ENCODE measurements at regions not wholly inside any gene's neighbourhood (a gene's known extent, or its start where the extent isn't known, plus 50 kb on each side); places are given as distances from the start of the nearest gene placed in this dataset.

DNA sequence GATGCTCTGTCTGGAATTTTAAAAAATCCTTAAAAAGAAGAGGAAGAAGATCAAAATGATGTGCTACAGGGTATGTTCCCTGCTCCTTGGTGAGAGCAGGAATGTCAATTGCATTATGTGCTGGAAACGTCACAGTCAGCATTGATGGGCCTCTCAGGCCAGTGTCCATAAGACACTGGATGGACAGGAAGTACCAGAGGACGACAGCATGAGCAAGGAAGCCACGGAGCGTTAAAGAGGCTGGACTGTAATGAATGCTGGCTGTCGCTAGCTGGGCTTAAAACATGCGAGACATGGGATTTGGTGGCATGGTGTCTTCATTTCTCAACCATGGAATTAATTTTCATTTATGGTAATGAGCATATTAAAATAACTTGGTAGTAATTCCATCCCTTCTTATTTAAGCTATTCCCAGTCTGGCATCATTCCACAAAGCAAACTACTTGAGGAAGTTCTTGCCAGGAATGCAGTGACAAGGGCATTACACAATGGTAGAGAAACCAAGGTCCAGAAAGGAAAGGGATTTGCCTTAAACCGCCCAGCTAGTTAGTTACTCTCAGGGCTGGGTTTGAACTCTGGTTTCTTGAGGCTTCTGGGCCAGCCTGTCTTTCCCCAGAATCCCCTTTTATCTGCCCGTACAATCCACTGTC, 166.6 kb upstream of the SOX4 start:
- no peak for DNase-seq (ENCODE audit: low read depth in 3 of 3)

DNA sequence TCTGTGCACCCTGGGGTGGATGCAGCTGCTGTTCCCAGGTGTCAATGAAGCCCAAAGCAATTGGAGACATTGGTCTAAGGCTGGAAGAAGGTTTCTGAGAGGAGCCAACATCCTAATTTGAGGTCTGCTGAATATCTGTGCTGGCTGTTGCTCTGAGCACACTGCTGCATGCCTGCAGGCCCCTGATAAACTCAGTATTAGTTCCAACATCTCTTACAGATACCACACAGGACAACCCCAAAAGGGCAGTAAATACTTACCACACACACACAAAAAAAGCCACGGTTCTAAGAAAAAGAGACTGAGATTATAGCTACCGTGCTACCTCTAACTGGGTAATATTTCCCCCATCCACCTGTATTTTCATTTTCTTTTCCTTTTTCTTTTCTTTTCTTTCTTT, 164.3 kb upstream of the SOX4 start:
- no peak for DNase-seq (ENCODE audit: low read depth in 3 of 3)

DNA sequence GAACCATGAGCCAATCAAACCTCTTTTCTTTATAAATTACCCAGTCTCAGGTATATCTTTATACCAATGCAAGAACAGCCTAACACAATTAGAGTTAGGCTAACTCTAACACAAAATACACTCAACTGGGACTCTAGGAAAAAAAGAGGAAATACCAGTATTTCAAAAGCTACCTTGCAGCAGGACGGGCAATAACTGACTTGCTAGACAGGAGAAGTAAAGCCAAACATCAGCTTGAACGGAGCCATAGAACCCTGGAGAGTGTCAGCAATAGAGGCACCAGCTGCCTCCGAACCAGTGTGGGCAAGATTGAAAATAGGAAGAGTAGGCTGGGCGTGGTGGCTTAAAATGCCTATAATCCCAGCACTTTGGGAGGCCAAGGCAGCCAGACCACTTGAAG, 162.0 kb upstream of the SOX4 start:
- DNase-seq (ENCODE audit: low read depth in 3 of 3) = no peak

DNA sequence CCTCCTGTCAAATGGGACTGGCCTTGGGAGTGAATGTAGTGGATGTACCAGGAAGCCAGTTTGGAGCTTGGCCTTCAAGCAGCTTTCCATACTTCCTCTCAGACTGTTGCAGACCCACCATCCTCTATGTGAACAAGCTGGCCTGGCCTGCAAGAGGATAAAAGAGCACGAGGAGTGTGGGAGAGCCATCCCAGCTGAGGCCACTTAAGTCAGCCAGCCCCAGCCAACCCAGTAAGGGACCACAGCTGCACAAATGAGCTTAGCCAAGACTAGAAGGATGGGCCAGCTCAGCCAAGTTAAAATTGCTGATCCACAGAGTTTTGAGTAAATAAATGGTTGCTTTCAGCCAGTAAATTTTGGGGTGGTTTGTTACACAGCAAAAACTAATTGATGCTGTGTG, 156.9 kb upstream of the SOX4 start:
- DNase-seq (ENCODE audit: low read depth in 3 of 3) = no peak

DNA sequence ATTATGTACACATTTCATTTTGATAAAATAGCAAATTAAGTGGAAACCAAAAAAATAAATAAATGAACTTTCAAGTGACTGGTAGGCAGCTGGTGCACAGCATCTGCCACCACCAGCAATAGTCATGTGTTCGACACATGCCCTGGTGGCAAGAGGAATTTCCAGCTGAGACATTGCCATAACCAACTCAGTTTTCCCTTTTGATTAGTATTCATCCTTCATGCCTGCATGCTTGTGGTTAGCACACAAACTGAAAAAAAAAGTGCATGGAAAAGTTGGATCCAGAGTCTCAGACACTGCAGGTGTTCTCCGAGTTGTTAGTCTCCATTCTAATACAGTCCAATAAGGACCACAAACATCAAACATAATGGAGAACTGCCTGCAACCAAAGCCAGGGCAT, 156.0 kb upstream of the SOX4 start:
- DNase-seq (ENCODE audit: low read depth in 3 of 3) = no peak

DNA sequence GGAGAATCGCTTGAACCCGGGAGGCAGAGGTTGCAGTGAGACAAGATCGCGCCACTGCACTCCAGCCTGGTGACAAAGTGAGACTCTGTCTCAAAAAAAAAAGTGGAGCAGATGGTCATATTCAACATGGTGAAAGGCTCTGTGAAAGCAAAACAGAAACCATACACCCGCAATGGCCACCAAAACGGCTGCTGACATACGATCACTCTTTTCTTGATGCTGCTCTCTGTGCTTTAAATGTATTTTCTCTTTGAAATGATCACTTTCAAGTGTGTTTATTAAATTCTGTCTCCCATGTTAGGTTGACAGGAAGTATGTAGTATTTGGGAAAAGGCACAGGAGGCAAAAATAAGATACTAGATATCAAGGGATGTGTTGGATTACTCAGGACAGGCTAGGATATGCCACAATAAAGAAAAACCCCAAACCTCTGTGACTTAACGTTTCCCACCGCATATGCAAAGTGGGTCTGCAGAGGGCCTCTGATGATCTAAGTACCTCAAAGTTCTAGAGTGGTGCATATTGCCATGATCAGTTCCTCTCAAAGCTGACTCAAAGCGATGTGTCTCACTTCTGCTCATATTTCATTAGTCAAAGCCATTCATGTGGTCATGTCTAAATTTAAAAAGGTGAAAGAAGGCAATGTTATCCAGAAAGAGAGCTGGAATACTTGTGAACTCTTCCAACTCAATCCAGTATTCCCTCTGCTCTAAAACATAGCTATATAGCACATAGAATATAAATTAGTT, 155.1 kb upstream of the SOX4 start:
- peak; percentile 5 to 21 (median 12) for DNase-seq (ENCODE audit: low read depth in 3 of 3)

DNA sequence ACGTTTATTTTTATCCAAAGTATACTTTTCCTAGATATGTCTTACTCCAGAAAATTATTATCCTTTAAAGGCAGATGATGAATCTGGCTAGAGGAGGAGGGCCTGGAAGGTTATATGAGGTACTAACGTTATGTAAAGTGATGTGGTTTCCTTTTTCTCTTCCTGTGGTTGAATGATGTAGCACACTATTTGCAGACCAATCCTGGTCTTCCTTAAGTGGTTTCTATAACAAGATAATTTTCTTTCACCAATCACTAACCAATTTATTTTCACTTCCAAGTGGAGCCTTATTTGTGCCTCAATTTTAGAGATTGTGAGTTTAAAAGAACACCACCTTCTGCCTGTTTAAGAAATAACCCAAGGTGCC, 154.6 kb upstream of the SOX4 start:
- no peak for DNase-seq (ENCODE audit: low read depth in 3 of 3)

DNA sequence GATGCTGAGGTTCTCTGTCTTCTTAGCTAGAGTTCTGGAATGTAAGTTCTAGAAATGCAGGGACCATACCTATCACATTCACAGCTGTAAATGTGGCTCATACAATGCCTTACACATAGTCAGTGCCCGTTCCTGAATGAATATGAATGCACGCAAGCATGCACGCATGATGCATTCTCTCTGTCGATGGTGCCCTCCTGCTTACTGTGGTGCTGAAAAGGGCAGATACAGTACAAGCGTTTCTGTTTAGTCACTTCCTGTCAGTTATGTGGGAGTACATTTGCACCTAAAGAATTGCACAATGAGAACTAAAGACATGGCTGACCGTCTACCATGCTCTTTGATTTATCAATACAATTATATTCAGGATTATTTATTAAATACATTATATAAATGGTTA, 152.2 kb upstream of the SOX4 start:
- no peak for DNase-seq (ENCODE audit: low read depth in 3 of 3)

DNA sequence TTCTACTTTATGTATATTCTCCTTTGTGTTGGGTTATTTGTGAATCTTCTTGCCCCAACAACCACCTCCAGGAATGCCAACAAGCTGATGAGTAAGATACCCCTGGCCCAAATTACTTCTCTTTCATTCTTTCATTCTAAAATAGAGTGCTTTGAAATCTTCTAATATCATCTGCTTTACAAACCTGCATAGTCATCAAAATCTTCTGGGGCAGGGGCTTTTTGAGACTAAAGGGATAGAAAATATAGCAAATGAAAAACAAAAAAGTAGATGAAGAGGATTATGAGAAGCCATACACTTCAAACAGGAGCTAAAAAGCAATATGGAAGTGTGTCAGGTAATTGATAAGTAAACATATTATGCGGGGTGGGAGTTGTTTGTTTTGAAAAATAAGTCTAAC, 150.7 kb upstream of the SOX4 start:
- no peak for DNase-seq (ENCODE audit: low read depth in 3 of 3)

DNA sequence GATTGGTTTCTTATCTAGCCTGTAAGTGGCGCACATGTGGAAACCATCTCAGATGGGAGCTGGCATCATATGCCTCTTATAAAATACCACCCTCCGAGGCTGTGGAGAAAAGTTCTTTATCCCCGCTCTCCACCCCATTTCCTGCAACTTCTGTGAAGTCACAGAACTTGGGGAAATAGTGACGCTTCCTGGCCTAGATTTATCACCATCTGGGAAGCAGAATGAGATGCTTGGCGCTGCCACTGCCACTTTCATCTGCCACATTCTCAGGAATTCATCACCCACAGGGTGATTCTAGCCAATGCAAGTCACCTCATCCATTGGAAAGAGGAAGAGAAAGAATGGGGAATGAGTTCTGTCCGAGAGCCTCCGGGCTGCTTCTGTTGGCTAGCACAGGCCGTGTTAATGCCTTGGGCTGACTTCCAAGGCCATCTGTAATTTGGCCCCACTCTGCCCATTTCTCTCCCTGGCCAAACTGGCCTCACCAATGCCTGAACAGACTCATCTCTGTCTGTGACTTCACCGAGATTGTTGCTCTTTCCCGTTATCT, 148.8 kb upstream of the SOX4 start:
- no peak for DNase-seq (ENCODE audit: low read depth in 3 of 3)

DNA sequence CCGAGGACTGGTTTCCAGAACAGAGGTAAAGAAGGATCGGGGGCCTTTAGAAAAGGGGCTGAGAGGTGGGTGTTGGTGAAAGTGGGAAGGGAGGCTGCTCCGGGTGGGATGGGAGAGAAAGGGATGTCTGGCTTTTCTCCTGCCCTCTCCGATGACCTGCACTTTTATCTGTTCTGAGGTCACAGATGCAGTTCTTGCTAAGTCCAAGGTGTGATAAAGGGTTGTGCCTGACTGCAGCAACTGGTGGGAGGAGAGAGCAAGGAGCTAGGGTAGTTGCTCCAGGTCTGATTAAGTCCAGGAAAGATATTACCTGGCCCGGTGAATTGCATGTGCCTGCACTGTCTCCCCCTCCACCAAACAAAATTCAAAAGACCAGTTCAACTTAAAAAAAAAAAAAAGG, 145.6 kb upstream of the SOX4 start:
- no peak for DNase-seq (ENCODE audit: low read depth in 3 of 3)

DNA sequence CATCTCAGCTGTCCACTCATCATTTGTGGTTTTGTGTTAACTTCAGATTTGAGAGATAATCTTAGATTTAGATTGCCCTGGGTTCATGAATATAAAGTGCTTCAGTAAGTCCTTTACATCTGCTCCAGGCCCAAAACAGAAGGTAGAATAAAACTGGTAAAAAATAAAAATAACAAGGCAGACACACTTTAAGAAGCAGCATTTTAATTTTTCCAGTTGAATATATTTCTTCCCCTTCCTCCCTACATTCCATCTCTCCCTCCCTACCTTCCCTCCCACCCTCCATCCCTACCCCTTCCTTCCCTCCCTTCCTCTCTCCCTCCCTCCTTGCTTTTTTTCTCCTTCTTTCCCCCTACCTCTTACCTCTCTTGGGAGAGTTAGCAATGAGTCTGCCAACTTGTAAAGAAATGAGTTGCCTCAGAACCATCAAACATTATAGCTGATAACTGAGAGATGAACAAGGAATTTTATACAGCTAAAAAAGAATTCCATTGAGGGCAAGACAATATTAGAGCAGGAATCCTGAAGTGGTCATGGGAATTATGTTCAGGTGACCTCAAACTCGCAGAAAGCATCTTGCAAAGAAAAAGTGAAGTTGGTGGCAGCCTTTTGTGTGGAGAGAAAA, 145.0 kb upstream of the SOX4 start:
- DNase-seq (ENCODE audit: low read depth in 3 of 3) = no peak

DNA sequence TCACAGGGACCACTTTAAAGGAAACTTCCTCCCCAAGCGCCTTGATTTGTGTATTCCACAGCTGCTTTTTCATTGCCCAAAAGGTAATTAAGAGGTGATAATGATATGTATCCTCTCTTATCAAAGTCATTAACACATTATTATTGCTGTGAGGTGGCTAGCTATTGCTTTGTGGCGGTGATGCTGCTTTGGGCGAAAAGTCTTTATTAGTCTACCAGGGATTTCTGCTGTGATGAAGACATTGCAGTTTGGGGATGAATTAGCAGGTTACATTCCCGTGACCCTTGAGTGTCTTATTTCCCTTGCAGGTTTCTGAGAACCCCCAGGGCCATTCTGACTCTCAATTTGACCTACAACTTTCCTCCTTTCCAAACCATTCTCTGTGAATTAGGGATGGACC, 143.4 kb upstream of the SOX4 start:
- no peak for DNase-seq (ENCODE audit: low read depth in 3 of 3)

DNA sequence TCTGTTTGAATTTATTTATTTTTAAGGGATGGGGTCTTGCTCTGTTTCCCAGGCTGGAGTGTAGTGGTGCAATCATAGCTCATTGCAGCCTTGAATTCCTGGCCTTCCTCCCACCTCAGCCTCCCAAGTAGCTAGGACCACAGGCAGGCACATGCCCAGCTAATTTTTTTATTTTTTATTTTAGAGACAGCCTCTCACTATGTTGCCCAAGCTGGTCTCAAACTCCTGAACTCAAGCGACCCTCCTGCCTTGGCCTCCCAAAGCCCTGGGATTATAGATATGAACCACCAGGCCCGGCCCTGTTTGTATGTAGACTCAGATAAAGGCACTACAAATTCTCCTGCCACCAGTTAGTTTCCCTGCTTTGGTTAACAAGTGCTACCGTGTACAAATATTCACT, 142.9 kb upstream of the SOX4 start:
- no peak for DNase-seq (ENCODE audit: low read depth in 3 of 3)

DNA sequence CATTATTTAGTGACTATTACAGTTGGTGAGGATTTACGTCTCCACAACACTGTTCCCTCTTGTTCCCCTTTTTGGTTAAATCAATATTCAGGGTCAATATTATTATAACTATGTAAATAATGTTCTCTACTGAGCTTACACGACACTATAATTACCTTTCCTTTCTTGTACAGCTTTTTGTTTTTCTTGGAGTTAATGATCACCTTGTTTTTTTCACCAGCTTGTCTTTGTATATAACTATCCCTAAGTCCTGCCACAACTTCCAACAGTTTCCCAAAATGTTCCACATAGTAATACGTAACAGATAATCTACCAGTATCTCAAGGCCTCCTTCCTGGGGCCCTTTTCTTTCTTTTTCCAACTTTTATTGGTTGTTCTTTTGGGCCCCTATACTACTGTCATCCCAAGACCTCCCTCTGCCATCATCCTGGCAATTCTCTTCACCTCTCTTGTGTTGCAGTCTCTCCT, 142.0 kb upstream of the SOX4 start:
- DNase-seq (ENCODE audit: low read depth in 3 of 3) = no peak

DNA sequence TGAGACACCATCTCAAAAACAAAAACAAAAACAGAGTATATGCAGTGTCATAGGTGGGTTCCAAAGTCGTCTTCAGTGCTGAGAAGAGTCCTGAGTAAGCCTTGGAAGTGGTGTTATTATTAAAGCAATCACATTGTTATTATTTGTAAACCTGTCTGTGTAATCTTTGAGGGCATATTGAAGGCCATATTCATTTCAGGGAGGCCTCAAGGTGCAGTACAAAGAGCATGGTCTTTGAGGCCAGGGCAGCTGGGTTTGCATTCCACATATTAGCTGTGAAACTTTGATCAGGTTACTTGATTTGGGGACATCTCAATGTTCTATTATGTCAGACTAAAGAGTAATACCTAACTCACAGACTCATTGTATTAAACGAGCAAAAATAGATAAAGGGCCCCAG, 139.3 kb upstream of the SOX4 start:
- no peak for DNase-seq (ENCODE audit: low read depth in 3 of 3)

DNA sequence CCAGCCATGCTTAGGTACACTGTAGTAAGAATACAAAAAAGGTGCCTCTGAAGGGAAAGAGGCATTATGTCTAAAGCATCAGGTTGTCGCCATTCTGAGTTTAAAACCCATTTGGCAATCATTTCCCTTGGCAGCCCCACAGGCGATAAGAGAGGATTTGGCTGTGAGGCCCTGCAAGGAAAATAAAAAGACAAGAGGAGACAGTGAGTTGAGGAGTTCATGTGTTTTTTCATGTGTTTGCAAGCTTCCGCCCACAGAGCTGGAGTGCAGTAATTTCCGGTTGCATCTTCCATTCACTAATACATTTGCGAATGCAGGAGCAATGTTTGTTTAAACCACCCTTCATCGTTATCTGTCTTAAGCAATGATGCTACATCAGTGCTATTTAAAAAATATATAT, 138.5 kb upstream of the SOX4 start:
- no peak for DNase-seq (ENCODE audit: low read depth in 3 of 3)

DNA sequence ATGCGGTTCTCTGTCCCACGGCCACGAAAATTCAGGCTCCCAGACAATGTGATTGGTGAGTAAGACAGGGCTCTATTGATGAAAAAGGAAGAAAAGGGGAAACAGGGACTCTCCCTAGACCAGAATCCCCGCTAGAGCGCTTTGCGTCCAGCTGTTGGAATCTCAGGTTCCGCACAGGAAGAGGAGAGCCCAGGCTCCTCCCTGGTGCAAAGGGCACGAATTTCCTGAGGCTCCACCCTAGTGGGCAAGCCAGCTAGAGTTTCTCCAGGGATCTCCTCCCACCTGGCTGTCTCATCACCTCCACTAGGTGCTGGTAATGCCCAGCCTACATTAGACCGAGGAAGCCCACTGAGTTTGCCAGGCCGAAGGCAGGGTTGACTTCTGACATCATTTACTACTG, 135.9 kb upstream of the SOX4 start:
- no peak for DNase-seq (ENCODE audit: low read depth in 3 of 3)

DNA sequence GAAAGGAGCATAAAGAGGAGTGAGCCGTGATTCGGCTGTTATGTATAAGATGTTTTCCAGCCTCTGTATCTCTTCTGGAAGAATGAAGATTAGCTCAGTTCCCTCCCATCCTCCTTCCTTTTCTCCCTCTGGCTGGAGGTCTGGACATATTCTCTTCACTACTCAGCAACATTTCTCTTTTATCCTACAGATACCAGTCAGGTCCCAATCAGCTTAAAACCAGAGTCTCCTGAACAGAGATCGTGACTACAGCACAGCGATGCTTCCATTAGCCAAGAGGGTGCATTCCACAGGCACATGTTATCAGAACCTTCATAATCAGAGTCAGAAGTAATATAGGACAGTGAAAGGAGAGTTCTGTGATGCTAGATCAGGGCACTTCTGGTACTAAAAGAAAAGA, 133.9 kb upstream of the SOX4 start:
- no peak for DNase-seq (ENCODE audit: low read depth in 3 of 3)

DNA sequence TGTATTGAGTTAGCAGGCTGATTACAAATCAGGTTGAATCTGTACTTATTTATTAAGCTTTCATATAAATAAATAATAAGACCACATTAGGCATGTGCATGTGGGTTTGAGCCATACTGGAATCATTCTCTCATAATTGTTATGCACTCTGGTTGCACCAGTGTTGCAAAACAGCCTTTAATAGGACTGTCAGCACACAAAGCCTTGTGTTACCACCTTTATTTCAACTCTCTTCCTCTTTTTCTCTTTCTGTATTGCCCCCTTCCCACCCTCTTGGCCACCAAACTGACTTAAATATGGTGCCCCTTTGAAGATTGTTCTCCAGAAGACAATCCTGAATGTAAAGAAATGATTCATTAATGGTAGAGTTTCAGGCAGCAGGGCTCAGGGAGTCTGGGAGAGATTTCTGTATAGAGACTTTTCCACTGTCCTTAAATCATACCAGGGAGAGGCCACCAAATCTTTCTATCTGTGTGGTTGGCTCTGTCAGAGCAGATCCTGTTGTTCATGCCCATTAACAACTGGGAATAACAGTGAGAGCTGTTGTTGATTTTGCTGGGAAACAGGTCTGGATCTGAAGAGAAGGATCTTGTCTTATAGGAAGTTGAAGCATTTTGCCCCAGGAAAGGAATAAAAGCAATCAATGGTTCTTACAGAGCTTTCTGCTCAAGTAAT, 131.6 kb upstream of the SOX4 start:
- no peak for DNase-seq (ENCODE audit: low read depth in 3 of 3)

DNA sequence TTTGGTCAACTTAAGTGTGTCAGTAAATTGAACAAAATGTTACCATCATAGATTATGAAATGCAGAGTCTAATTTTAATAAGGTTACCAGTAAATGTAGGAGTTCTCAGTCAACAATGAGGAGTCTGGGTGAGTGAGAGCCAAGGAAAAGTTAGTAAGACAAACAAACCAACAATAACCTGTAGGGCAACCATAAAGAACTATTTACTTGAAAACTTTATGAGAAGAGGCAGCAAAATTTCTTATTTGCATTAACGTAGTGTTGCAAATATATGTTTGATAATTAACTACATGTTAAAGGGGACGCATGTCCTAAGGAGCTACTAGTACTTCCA, 131.1 kb upstream of the SOX4 start:
- no peak for DNase-seq (ENCODE audit: low read depth in 3 of 3)

DNA sequence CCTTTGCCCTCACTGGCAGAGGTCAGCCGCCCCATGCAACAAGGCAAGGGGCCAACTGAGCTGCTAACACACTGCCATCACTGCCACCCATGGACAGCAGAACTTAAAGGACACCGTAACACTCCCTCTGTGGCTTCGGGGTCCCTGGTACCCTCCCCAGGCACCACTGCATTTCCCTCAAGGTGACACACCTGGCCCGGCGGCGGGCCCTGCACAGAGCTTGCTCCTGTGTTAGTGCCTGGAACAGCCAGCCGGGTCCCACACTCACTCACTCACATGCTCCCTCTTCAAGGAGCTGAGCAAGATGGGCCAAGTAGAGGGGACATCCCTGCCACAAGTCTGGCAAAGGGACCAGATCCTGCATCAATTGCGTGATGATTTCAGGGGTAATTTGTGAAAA, 126.5 kb upstream of the SOX4 start:
- DNase-seq (ENCODE audit: low read depth in 3 of 3) = no peak

DNA sequence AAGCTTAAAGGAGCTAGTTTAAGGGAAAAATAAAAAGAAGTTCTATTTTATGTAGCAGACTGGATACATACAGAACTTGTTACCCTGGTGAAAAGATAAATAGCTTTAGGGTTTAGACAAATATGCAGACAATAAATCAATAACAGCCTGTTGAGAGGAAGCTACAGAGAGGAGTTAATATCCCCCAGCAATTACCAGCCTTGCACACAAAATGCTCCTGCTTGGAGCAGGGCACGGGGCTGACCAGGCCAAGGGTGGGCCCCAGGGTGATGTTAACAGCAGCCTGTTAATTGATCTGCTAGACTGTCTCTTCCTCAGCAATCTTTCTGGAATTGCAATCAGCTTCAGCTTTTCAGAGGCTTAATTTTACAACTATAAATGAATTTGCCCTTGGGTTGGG, 125.1 kb upstream of the SOX4 start:
- no peak for DNase-seq (ENCODE audit: low read depth in 3 of 3)
